ENCODE measurements at regions not wholly inside any gene's neighbourhood (a gene's known extent, or its start where the extent isn't known, plus 50 kb on each side); places are given as distances from the start of the nearest gene placed in this dataset.
A peak's percentile ranks its signal among the peaks of the same experiment; 100 is the strongest.

DNA sequence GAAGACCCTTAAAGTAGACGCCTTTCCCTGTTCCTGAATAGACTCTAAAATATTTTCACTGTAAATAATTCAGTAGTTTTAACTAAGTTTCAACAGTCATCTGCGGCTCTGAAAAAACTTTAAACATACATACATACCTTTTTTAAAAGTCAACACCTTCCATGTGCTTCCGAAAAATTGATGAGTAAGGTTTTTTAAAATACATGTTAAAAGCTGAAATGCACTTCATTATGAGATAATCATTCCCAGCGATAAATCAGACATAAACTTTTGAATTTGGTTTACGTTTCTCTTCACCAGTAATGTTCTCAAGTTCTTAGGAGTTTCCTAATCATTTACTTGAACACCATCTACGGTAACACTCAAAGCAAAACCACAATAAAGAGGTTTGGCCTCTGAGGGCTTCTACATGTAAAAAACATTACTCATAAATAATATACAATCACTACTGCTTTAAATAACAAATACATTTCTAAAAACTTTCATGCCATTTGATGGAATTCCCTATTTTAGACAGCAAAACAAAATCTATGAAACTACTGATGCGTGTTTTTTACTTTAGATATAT is 403.5 kb downstream of the SHQ1 start:
- Histone ChIP-seq H3K9me3 (ENCODE audit: control insufficient read depth, insufficient read depth, low read length) (no peaks in the 10 kb centered on the region), H3K4me3 (ENCODE audit: low read depth, low read length) (peak overlapping the region; percentile 18), H3K36me3 (ENCODE audit: control insufficient read depth, insufficient read depth, low read length) (no peaks in the 10 kb centered on the region), H3K9ac (ENCODE audit: low read depth, low read length) (no peak overlapping the region), H3K27me3 (ENCODE audit: control insufficient read depth, insufficient read depth, low read length) (peaks cover 13% of the 10 kb centered on the region), H3K4me1 (ENCODE audit: control insufficient read depth, insufficient read depth, low read length) (peaks cover 2% of the 10 kb centered on the region)

DNA sequence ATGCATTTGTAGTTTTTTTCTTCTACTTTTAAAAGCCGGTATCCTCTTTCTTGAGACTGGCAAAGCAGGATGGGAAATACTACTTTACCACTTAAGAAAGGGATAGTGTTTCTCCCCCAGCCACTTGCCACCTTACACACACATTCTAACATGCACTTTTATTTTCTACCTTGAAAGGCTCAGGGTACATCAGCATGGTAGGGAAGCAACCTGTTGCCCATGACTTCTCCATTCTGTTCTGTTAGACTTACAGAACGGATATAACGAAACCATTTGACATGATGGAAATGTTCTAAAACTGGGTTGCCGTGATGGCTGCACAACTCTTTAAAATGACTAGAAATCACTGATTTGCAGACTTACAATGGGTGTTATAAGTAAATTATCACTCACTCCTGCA is 405.5 kb downstream of the SHQ1 start:
- H3K4me1 ChIP-seq (ENCODE audit: control insufficient read depth, insufficient read depth, low read length), result peaks cover 3% of the 10 kb centered on the region
- H3K27me3 ChIP-seq (ENCODE audit: control insufficient read depth, insufficient read depth, low read length), result no peaks in the 10 kb centered on the region
- H3K9ac ChIP-seq (ENCODE audit: low read depth, low read length), result no peak overlapping the region
- no peaks in the 10 kb centered on the region for H3K36me3 ChIP-seq (ENCODE audit: control insufficient read depth, insufficient read depth, low read length)
- H3K4me3 ChIP-seq (ENCODE audit: low read depth, low read length), result no peak overlapping the region
- H3K9me3 ChIP-seq (ENCODE audit: control insufficient read depth, insufficient read depth, low read length), result no peaks in the 10 kb centered on the region

GRCh38 chr3:72441284-72441994 is 406.8 kb downstream of the SHQ1 start:
- Histone ChIP-seq H3K4me1 (ENCODE audit: control insufficient read depth, insufficient read depth, low read length) (peaks cover 4% of the 10 kb centered on the region), H3K9me3 (ENCODE audit: control insufficient read depth, insufficient read depth, low read length) (no peaks in the 10 kb centered on the region), H3K36me3 (ENCODE audit: control insufficient read depth, insufficient read depth, low read length) (no peaks in the 10 kb centered on the region)

DNA sequence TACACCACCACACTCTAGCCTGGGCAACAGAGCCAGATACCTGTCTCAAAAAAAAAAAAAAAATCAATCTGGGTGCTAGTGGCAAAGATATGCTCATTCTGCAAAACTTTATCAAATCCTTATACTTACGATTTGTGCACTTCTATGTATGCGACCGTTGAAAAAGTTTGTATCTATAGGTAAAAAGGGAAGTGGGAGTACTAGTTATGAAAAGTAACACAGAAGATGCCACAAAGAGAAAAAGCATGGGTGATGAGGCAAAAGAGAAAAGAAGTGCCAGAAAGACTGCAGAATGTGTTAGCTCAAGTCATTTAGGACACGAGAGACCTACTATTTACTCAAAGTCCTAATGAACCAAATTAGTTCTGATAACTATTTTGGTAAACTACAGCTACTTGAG is 407.8 kb downstream of the SHQ1 start:
- Histone ChIP-seq H3K36me3 (ENCODE audit: control insufficient read depth, insufficient read depth, low read length) (no peaks in the 10 kb centered on the region), H3K4me3 (ENCODE audit: low read depth, low read length) (no peak overlapping the region), H3K4me1 (ENCODE audit: control insufficient read depth, insufficient read depth, low read length) (peaks cover 4% of the 10 kb centered on the region), H3K9ac (ENCODE audit: low read depth, low read length) (no peak overlapping the region), H3K27me3 (ENCODE audit: control insufficient read depth, insufficient read depth, low read length) (no peaks in the 10 kb centered on the region), H3K9me3 (ENCODE audit: control insufficient read depth, insufficient read depth, low read length) (no peaks in the 10 kb centered on the region)

More at GRCh38 chr3:72441284-72441994, 406.8 kb downstream of the SHQ1 start:
- H3K9ac ChIP-seq (ENCODE audit: low read depth, low read length), result no peak overlapping the region
- no peaks in the 10 kb centered on the region for H3K27me3 ChIP-seq (ENCODE audit: control insufficient read depth, insufficient read depth, low read length)
- no peak overlapping the region for H3K4me3 ChIP-seq (ENCODE audit: low read depth, low read length)

DNA sequence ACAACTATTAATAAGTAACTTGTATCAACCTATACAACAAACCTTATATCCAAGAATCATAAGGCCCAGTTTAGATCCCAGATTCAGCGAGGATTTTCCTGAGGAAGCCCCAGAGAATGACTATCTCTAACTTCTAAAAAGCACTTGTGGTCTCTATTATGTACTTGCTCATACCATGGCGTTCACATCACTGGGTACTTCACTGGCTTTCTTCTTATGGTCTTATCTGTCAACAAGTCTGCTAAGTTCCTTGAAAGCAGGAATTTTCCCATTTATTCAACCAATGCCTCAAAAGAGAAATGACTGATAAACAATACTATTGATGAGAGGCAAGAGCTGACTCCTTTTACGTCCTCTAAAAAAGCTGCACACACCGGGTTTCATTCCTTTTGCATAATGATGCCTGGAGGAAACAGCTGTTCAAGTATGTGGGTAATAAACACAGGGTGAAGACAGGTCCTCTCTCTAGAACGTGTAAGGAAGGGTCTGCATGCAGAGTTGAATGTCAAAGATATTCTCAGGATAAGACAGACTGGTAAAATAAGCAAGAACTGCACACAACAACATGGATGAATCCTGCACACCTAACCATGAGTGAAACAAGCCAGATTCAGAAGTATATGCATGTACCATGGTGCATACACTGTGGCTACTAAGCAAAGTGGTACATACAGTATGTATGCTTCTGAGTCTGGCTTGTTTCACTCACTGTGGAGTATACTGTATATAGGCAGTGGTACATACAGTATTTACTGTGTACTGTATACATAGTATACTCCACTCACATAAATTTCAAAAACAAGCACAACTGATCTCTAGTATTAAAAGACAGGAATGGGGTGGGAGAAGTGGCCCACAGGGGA is 408.7 kb downstream of the SHQ1 start:
- Histone ChIP-seq H3K9me3 (ENCODE audit: control insufficient read depth, insufficient read depth, low read length) (no peaks in the 10 kb centered on the region), H3K4me1 (ENCODE audit: control insufficient read depth, insufficient read depth, low read length) (peaks cover 4% of the 10 kb centered on the region), H3K4me3 (ENCODE audit: low read depth, low read length) (no peak overlapping the region), H3K9ac (ENCODE audit: low read depth, low read length) (no peak overlapping the region), H3K36me3 (ENCODE audit: control insufficient read depth, insufficient read depth, low read length) (no peaks in the 10 kb centered on the region), H3K27me3 (ENCODE audit: control insufficient read depth, insufficient read depth, low read length) (no peaks in the 10 kb centered on the region)

DNA sequence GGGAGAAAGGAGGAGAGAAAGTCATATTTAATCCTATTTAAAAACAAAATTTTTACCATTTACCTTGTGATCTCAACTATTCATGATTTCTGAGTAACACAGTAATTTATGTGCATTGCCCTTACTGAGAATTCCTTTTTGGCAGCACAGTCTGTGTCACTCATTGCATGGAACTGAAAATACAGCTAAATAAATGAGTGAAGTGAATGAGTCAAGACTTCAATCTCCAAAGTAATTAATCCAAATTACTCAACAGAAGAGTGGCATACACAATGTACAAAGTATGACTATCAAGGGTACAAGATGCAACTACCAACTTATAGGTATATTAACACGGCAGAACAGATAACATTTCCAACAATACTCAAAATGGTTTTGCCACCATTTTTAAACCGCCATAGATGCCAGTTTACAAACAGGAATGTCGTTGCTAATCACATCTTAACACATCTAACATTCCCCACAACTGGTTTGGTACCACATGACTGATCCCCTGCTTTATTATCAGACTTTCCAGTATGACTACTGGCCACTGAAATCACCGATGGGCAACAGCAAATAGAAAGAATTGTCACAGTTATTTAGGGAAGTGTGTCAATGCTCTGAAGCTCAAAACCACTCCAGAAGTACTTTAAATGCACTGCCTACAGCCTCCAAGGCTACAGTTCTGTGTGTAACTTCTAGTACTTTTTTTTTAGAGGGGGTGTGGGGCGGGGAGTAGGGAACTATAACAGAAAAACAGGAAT is 410.4 kb downstream of the SHQ1 start:
- H3K9ac ChIP-seq (ENCODE audit: low read depth, low read length), result no peak overlapping the region
- H3K4me3 ChIP-seq (ENCODE audit: low read depth, low read length), result no peak overlapping the region
- H3K36me3 ChIP-seq (ENCODE audit: control insufficient read depth, insufficient read depth, low read length), result no peaks in the 10 kb centered on the region

DNA sequence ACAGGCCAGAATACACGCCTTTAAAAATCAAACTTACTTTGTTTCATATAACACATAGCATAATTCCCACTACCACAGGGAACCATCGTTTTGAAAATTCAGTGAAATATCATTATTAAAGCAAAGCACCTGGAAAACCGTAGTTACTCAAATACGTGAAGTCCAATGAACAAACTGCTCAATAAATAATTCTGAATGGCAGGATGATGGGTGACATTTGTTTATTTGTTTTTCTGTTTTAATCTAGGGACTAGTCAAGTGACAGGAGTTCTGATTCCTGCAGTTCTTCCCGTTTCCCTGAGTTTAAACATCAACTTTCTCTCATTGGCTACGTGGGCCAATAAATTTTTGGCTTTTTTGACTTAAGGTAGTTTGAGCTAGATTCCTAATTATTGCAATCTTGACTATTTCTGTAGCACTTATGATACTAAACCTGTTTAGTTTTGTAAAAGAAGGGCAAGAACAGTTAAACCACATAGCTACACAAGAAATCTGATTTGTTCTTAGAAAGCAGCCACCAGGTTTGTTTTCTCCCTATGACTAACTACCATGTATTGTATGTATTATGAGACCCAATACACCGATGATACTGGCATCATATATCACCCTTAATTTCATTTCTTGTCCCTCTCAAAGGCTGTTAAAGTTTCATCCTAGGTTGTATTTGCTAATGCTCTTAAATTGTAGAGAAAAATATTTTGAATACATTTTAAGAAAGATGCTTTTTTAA is 411.2 kb downstream of the SHQ1 start:
- H3K27me3 ChIP-seq (ENCODE audit: control insufficient read depth, insufficient read depth, low read length), result no peaks in the 10 kb centered on the region
- H3K9me3 ChIP-seq (ENCODE audit: control insufficient read depth, insufficient read depth, low read length), result no peaks in the 10 kb centered on the region
- H3K36me3 ChIP-seq (ENCODE audit: control insufficient read depth, insufficient read depth, low read length), result no peaks in the 10 kb centered on the region
- no peak overlapping the region for H3K4me3 ChIP-seq (ENCODE audit: low read depth, low read length)
- H3K4me1 ChIP-seq (ENCODE audit: control insufficient read depth, insufficient read depth, low read length), result peaks cover 4% of the 10 kb centered on the region
- H3K9ac ChIP-seq (ENCODE audit: low read depth, low read length), result no peak overlapping the region

More for the DNA sequence above, 410.4 kb downstream of the SHQ1 start:
- H3K9me3 ChIP-seq (ENCODE audit: control insufficient read depth, insufficient read depth, low read length), result no peaks in the 10 kb centered on the region
- peaks cover 4% of the 10 kb centered on the region for H3K4me1 ChIP-seq (ENCODE audit: control insufficient read depth, insufficient read depth, low read length)
- H3K27me3 ChIP-seq (ENCODE audit: control insufficient read depth, insufficient read depth, low read length), result no peaks in the 10 kb centered on the region

- Histone ChIP-seq H3K4me1 (ENCODE audit: control insufficient read depth, insufficient read depth, low read length) (peaks cover 2% of the 10 kb centered on the region), H3K9ac (ENCODE audit: low read depth, low read length) (no peak overlapping the region), H3K27me3 (ENCODE audit: control insufficient read depth, insufficient read depth, low read length) (no peaks in the 10 kb centered on the region), H3K36me3 (ENCODE audit: control insufficient read depth, insufficient read depth, low read length) (no peaks in the 10 kb centered on the region), H3K4me3 (ENCODE audit: low read depth, low read length) (no peak overlapping the region), H3K9me3 (ENCODE audit: control insufficient read depth, insufficient read depth, low read length) (no peaks in the 10 kb centered on the region)
Measured at GRCh38 chr3:72434296-72434695, 413.9 kb downstream of the SHQ1 start.

DNA sequence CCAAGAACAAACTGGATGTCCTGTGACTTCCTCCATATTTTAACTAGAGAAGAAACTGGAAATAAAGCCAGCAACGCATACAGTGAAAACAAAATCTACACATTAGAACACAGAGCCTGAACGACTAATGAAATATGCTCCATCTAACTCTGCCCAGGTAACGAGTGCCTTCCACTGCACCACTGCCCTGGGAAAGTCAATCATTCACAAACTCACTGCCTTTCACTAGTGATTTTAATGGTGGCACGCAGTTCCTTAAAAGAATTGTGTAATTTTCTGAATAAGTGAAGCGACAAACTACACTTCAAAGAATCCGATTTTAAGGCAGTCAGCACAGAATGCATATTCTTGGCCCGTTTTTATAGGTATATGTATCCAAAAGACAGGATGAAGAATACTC is 416.0 kb downstream of the SHQ1 start:
- Histone ChIP-seq H3K4me3 (ENCODE audit: low read depth, low read length) (no peak overlapping the region), H3K27me3 (ENCODE audit: control insufficient read depth, insufficient read depth, low read length) (no peaks in the 10 kb centered on the region), H3K36me3 (ENCODE audit: control insufficient read depth, insufficient read depth, low read length) (no peaks in the 10 kb centered on the region), H3K4me1 (ENCODE audit: control insufficient read depth, insufficient read depth, low read length) (peaks cover 10% of the 10 kb centered on the region), H3K9ac (ENCODE audit: low read depth, low read length) (no peak overlapping the region), H3K9me3 (ENCODE audit: control insufficient read depth, insufficient read depth, low read length) (no peaks in the 10 kb centered on the region)

GRCh38 chr3:72429589-72430353 is 418.5 kb downstream of the SHQ1 start:
- Histone ChIP-seq H3K4me1 (ENCODE audit: control insufficient read depth, insufficient read depth, low read length) (peaks cover 10% of the 10 kb centered on the region), H3K36me3 (ENCODE audit: control insufficient read depth, insufficient read depth, low read length) (no peaks in the 10 kb centered on the region), H3K9me3 (ENCODE audit: control insufficient read depth, insufficient read depth, low read length) (no peaks in the 10 kb centered on the region), H3K9ac (ENCODE audit: low read depth, low read length) (no peak overlapping the region), H3K27me3 (ENCODE audit: control insufficient read depth, insufficient read depth, low read length) (no peaks in the 10 kb centered on the region), H3K4me3 (ENCODE audit: low read depth, low read length) (no peak overlapping the region)
